ENCODE measurements at regions not wholly inside any gene's neighbourhood (a gene's known extent, or its start where the extent isn't known, plus 50 kb on each side); places are given as distances from the start of the nearest gene placed in this dataset.
"Not testable (repeated sequence)": the region's sequence is repeated elsewhere in the genome, so short reads cannot be mapped to it uniquely, and the experiment has no call there.

DNA sequence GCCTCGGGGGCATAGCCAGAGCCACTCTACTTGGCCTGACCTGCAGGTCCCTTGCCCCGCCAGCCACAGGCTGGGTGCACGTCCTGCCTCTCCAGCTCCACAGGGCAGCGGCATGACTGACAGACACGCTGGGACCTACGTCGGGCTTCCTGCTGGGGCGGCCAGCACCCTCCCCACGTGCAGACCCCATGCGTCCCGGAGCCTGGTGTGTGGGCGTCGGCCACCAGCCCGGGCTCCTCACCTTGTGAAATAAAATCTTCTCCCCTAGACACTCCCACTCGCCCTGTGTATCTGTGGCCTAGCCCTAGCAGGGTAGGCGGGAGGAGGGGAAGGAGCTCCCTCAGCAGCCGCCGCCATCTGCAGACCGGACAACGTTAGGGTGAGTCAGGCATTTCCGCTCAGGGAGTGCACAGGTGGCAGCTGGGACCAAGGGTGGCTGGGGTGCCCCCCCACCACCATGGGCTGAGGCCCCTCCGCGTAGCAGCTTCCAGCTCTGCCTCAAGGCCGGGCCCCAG lies 119.5 kb downstream of the IGLL1 start:
- DNase-seq, result not testable (repeated sequence)

DNA sequence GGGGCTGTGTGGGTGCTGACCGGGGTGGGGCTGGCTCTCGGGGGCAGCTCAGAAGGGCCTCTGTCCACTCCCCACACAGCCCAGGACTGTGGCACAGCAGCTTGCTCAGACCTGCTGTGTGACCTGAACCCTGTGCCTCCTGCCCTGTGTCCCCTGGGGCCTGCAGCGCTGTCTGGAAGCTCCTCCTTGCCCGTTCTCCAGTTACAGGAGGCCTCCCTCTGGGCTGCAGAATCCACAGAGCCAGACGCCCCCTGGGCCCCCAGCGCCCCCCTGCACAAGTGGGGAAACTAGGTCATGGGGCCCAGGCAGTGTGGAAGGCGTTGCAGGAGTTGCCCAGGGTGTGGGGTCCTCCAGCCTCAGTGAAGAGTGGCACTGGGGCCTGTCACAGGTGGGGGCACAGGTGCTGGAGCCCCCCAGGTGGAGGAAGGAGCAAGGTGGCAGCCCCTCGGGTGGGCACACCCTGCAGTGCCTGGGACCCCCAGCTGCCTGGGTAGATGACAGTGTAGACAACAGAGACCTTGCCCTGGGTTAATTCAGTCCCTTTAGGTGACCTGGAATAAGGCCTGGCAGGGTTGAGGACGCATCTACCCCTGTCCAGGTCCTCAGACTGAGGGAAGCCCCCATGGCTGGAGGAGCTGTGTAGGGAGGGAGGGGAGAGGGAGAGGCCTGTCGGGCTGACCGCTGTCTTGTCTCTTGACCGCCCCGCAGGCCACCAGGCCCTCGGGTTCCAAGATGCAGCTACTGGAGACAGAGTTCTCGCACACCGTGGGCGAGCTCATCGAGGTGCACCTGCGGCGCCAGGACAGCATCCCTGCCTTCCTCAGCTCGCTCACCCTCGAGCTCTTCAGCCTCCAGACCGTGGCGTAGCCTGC lies 120.2 kb downstream of the IGLL1 start:
- not testable (repeated sequence) for DNase-seq

DNA sequence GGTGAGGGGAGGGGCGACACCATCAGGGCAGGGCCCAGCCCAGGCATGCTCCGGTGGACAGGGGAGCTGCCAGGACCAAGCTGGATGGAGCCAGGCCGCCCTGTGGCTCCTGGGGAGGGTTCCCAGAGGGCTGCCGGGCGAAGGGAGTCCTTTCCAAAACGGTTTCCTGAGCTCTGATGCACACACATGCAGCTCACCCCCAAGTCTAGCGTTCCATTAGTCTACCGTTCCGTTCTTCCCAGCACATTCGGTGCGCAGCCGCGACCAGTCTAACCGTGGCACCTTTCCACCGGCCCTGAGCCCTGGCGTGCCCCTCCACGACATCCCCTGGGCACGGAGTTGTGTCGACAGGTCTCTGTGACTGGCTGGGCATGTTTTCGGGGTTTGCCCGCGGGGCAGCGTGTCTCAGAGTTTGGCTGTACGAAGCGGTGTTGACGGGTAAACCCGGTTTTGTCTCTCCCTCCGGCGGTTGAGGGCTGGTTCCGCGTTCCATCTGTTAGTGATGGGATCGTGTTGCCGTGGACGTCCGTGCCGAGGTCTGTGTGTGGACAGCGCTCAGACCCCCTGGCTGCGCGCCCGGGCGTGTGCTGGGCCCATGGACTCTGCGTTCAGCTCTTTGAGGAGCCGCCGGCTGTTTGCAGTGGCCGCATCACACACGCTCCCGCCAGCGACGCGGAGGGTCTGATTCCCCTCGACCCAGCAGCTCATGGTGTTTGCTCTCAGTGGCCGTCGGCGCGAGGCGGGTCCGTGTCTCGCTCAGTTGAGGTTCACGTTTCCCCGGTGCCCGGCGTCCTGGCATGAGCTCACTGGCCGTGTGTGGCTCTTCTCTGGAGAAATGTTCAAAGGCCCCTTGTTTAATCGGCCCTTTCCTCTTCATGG lies 121.2 kb downstream of the IGLL1 start:
- DNase-seq, result no peak

DNA sequence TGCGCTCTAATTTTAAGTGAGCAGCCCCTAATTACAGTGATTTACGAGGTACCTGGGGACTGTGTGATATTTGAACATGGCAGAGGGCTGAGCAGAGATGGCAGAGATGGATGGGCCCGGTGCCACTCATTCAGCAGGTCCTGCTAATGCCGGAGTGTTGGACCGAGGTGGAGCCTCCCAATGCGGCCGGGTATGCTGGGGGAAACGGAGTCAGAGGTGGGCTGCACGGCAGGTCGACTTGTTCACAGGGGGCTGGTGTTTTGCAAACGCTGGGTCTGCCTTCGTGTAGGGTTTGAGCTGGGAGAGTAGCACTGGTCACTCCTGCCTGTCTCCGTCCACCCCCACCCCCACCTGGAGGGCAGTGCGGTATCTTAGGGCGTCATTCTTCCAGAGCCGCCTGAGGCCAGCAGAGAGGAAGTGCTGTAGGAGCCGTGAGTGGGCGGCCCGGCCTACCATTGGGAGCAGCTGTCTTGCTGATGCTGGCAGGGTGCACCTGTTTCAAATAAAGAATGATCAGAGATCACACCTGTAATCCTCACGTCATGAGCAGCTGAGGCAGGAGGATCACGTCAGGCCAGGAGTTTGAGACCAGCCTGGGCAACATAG lies 122.6 kb downstream of the IGLL1 start:
- DNase-seq, result no peak

DNA sequence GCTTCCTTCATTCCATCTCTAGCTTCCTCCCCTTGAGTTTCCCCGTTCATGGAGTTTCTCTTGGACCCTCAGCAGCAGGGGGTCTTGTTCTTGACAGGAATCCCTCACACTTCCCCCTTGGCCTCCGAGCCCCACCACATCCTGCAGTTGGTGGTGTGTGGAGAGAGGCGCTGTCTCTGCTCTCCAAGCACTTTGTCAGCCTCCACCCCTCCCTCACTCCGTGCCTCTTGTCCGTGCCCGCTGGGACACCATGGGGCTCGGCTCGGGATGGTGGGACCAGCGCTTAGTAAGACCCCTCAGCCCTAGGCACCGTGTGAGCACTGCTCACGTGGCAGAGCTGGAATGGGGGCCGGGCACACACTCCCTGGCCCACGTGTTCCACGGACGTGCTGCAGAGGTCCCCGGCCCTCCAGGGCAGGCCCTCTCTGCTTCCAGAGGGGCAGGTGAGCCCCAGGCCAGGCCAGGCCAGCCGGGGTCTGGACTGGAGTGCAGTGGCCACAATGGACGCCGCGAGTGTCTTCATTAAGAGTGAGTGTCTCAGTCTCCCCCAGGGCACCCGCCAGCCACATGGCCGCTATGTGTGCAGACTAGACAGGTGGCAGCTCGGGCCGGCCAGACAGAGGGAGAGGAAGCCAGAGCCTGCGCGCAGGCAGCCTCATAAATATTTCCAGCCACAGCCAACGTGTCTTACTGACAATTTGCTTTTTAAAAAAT lies 123.3 kb downstream of the IGLL1 start:
- not testable (repeated sequence) for DNase-seq

DNA sequence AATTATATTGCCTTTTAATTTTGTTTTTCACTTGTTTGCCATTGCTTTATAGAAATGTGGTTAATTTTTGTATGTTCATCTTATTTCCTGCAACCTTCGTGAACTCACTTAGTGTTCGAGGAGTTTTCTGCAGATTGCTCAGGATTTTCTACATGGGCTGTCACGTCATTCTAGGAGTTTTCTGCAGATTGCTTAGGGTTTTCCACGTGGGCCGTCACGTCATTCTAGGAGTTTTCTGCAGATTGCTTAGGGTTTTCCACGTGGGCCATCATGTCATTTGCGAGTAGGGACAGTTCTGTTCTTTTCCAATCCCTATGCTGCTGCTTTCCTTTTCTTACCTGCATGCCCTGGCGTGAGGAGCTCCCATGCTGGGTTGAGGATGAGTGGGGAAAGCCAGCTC lies 125.7 kb downstream of the IGLL1 start:
- DNase-seq, result not testable (repeated sequence)

DNA sequence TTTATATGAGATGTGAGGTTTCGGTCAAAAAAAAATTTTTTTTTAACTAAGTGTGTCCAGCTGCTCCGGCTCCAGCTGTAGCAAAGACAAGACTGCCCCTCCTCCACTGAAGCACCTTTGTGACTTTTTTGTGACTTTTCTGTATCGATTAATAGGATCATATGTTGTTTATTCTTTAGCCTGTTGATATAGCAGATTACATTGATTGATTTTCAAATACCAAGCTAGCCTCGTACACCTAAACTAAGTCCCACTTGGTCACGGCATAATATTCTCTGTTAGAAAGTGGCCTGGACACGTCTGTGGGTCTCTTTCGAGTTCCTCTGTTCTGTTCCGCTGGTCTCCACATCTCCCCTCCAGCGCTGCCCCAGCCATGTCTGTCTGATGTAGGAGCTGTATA lies 126.8 kb downstream of the IGLL1 start:
- no peak for DNase-seq

DNA sequence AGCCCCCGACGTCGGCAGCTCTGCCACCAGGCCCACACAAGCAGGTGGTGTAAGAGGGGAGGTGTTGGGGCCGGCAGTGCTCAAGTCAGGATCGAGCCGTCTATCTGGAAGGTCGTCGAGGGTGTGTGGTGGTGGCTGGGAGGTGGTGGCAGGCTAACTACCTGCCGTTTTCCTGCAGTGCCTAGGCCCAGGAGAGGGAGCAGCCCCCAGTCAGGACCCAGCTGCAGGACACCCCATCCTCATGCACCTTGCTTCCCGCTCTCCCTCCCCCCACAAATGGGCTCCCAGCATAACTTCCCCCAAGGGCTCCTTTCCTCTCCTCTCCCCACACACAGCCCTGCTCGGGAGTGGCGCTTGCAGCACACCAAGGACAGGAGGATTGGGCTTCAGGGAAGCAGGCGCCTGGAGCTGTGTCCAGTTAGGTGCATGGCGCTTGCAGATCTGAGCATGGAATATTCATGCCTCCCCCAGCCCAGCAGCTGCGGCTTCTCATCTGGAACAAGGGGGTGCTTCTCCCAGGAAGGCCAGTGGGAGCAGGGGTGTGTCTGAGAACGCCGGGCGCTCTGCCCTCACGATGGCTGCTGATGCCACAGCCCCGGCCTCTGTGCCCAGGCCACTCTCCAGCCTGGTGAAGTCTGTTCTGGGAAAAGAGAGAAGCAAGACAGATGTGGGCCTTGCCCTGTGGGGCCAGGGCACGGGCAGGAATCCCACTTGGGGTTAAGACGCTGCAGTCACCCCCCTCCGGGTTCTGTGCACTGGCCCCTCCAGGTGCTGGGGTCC lies 127.7 kb downstream of the IGLL1 start:
- no peak for DNase-seq

DNA sequence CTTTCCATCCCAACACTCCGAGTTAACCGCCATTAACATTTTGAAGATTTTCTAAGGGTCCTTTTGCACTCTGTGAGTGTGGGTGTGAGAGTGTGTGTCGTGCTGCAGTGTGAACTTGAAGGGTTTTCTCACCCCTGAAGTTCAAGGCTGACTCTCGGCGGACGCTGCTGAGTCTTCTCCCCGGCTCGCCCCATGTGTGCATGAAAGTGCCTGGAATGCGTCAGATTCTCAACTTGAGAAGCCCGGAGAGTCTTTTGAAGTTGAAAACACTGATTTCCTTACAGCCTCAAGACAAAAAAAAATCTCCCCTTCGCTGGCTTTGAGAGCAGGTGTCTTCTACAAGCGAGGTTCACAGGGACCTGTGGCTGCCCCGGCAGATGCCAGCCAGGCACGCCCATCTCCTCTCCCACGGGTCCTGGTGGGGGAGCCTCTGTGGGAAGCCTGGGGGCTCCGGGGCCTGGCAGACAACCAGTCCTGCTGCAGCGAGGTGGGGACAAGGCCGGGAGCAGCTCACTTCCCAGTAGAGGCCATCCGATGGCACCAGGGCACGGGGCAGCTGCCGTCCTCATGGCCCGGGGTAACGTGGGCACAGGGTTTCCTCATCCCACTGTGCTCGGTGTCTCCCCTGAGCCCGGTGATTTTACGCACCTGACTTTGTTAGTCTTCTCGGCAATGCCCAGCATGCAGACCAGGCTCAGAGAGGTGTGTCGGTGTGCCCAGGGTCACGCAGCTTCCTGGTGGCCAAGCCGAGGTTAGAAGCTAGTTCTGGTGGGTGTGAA lies 128.4 kb downstream of the IGLL1 start:
- not testable (repeated sequence) for DNase-seq

DNA sequence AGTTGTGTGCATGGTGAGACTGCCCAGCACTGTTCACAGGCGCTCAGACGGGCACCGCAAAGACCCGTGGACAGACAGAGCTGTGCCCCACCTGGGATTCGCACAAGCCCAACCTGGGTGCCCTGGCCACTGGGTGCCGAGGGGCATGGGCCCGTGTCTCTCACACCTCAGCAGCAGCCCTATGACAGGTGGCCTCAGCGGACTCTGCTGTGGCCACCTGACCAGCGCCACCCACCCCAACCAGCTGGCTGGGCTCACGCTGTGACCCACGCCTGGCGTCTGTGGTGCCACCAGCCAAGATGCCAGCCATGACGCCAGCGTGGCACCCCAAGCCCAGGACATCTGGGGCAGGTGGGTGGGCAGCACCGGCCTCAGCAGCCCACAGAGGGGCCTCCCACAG lies 129.3 kb downstream of the IGLL1 start:
- not testable (repeated sequence) for DNase-seq

DNA sequence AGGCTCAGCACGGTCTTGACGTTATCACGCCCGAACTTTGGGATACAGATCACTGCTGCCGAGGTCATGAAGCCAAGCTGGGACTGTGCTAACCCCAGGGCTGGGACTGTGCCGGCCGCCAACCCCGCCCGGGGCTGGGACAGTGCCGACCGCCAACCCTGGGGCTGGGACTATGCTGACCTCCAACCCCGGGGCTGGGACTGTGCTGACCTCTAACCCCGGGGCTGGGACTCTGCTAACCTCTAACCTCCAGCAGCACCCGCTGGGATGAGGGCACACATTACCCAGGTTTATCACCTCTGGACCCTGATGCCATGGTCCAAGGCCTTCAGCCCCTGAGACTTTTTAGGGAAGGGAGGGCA lies 129.7 kb downstream of the IGLL1 start:
- DNase-seq, result no peak

DNA sequence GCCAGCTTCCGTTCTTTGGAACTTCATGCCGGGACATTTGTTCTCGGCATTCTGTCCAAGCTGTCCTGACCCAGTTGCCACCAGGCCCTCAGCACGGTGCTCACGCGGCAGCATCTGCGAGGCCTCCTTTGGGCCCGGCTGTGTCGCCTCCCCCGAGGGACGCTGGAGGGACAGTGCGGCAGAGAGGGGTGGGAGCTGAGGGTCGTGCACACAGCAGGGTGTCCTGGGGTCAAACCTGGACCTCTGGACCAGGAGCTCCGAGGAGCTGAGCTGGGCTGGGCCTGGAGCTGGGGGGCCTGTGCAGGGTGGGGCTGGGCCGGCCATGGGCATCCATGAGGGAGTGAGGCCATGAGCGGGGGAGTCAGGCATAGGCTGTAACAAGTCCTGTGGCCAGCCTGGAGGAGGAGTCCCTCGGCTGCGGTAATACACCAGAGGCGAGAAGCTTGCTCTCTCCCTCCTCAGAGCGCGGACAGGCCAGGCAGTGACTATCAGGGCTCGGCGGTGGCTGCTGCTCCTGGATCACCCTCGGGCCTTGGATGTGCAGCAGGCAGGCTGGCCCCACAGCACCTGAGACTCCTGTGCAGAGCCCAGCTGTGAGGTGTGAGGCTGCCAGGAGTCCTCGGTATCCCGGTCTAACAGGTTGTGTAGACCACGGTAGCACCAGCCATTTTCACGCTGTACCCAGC lies 130.2 kb downstream of the IGLL1 start:
- not testable (repeated sequence) for DNase-seq

DNA sequence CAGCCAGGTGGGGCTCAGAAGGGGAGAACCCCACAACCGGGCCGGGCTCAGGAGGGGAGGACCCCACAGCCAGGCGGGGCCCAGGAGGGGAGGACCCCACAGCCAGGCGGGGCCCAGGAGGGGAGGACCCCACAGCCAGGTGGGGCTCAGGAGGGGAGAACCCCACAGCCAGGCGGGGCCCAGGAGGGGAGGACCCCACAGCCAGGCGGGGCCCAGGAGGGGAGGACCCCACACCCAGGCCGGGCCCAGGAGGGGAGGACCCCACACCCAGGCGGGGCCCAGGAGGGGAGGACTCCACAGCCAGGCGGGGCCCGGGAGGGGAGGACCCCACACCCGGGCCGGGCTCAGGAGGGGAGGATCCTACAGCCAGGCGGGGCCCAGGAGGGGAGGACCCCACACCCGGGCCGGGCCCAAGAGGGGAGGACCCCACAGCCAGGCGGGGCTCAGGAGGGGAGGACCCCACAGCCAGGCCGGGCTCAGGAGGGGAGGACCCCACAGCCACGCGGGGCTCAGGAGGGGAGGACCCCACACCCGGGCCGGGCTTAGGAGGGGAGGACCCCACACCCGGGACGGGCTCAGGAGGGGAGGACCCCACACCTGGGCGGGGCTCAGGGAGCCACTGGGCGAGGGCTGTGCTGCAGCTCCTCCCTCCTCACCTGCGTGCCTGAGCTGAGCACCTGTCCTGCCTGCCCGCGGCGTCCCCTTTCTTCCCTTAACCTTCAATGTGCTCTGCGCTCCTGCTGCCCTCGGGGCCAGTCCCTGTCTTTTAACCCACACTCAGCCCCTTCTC lies 131.4 kb downstream of the IGLL1 start:
- not testable (repeated sequence) for DNase-seq

DNA sequence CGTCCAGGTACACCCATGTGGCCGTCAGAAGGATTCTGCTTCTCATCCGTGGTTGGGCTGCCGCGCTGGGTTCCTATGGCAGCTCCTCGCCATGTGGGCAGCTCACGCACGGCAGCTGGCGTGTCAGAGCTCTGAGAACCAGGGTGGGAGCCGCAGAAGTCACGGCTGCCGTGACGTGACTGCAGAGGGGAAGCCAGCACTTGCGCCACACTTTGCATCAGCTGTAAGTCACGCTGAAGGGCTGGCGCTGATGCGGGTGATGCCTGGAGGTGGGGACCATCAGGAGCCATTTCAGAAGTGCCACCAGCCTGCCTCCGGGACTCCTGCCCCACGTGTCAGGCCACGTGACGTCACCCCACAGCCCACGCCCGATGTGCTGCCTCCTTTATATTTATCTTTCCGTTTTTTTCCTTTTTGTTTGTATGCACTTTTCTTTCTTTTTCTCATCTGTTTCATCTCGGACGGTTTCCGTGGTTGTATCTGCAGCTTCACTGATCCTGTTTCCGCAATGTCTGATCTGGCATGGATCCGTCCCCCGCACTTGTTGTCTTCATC lies 133.2 kb downstream of the IGLL1 start:
- no peak for DNase-seq

DNA sequence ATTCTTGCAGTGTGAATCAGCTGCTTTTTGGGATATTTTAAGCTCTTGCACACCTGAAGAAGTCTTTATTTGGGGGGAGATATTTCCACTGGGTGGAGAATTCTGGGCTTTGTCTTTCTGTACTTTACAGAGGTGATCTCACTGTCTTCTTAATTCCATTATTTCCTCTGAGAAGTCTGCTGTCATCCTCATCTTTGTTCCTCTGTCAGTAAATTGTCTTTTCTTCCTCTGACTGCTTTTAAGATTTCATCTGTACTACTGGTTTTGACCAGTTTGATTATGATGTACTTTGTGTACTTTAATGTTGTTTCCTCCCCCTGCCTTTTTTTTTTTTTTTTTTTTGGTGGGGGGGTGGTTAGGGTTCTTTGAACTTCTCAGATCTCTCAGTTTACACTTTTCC lies 133.9 kb downstream of the IGLL1 start:
- DNase-seq, result not testable (repeated sequence)

DNA sequence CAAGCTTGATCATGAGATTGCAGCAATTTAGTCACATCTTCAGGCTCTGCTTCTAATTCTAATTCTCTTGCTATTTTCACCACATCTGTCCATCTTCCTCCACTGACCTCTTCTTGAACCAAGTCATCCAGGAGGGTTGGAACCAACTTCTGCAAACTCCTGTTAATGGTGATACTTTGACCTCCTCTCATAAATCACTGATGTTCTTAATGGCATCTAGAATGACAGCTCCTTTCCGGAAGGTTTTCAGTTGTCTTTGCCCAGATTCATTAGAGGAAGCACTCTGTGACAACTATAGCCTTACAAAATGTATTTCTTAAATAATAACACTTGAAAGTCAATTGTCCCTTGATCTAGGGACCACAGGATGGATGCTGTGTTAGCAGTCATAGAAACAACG lies 136.2 kb downstream of the IGLL1 start:
- DNase-seq, result not testable (repeated sequence)

DNA sequence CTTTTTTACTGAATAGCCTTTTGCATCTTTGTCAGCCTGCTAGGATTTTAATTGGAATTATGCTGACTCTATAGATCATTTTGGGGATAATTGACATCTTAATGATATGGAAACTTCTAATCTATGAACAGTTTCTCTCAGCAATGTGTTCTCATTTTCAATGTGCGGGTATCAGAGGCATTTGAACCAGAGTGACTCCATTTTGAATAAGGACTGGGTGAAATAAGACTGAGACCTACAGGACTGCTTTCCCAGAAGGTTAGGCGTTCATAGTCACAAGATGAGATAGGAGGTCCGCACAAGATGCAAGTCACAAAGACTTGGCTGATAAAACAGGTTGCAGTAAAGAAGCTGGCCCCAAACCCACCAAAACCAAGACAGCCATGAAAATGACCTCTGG lies 140.5 kb downstream of the IGLL1 start:
- not testable (repeated sequence) for DNase-seq

DNA sequence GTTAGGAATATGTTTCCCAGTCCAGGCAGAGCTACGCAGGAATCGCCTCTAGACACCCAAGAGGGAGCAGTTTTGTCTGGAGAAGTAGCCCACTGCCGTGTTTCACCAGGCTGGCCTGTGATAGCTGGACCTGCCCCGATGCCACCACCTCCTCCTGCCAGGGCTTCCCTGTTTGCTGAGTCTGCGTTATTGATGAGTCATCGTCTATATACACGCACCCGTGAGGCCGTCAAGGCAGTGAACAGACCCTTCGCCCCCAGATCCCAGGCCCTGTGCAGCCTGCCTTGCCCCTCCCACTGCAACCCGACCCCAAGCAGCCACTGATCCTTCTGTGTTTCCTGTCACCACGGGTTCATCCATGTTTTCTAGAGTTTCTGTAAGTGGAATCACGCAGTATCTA lies 141.9 kb downstream of the IGLL1 start:
- DNase-seq, result no peak

DNA sequence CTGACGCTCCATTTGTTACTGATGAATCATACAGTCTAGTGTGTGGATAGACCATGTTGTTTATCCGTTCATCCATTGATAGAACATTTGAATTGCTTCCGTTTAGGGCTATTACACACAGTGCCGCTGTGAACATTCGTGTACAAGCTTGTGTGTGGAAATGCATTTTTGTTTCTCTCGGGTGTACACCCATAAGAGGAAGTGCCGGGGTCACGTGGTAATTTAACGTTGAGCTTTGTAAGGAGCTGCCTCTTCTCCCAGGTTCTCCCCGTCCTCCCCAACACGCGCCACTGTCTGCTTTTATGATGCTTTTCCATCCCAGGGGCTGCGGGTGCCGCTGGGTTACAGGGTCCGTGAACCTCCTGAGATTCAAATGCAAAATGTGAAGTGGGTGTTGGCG lies 142.3 kb downstream of the IGLL1 start:
- DNase-seq, result no peak

Measured in kidney glomerular epithelial cell (primary cell).